Endothelial cell (in vitro differentiated cells): ENCODE measurements at regions not wholly inside any gene's neighbourhood (a gene's known extent, or its start where the extent isn't known, plus 50 kb on each side); places are given as distances from the start of the nearest gene placed in this dataset.

ENCODE experiments used
- DNase-seq: peaks from one replicate; pipeline ENCODE4 v3.0.0; 2021; ENCODE audit warnings: low spot score
- H3K27ac Mint-ChIP-seq: one replicate; pipeline ENCODE4 v1.8.0; 2021; ENCODE audit warnings: mixed read lengths, inconsistent platforms; ENCODE audit not compliant: unreplicated experiment
- H3K27me3 Mint-ChIP-seq: one replicate; pipeline ENCODE4 v1.8.0; 2021; ENCODE audit warnings: mild to moderate bottlenecking, moderate library complexity, mixed read lengths, inconsistent platforms; ENCODE audit not compliant: unreplicated experiment
- H3K36me3 Mint-ChIP-seq: one replicate; pipeline ENCODE4 v1.8.0; 2021; ENCODE audit warnings: mild to moderate bottlenecking, low read depth, mixed read lengths, inconsistent platforms; ENCODE audit not compliant: unreplicated experiment
- H3K4me1 Mint-ChIP-seq: one replicate; pipeline ENCODE4 v1.8.0; 2021; ENCODE audit warnings: mild to moderate bottlenecking, mixed read lengths, inconsistent platforms; ENCODE audit not compliant: unreplicated experiment
- H3K4me3 Mint-ChIP-seq: one replicate; pipeline ENCODE4 v1.8.0; 2021; ENCODE audit warnings: mild to moderate bottlenecking, mixed read lengths, inconsistent platforms; ENCODE audit not compliant: unreplicated experiment
- H3K9me3 Mint-ChIP-seq: one replicate; pipeline ENCODE4 v1.8.0; 2021; ENCODE audit warnings: mixed read lengths, inconsistent platforms; ENCODE audit not compliant: unreplicated experiment
- TF ChIP-seq, protein P1 (sequence below): fragments of 200-600 bp; sonication (generic); IDR thresholded peaks from one replicate; pipeline ENCODE4 v1.5.0; 2021; ENCODE audit warnings: antibody characterized with exemption; ENCODE audit not compliant: unreplicated experiment

- Mint-ChIP-seq H3K4me3 (no peak overlapping the region), H3K27me3 (no peaks in the 10 kb centered on the region), H3K36me3 (no peaks in the 10 kb centered on the region), H3K9me3 (no peaks in the 10 kb centered on the region), H3K27ac (no peak overlapping the region), H3K4me1 (no peaks in the 10 kb centered on the region)
- DNase-seq: no peak
- TF ChIP-seq, protein P1, sequence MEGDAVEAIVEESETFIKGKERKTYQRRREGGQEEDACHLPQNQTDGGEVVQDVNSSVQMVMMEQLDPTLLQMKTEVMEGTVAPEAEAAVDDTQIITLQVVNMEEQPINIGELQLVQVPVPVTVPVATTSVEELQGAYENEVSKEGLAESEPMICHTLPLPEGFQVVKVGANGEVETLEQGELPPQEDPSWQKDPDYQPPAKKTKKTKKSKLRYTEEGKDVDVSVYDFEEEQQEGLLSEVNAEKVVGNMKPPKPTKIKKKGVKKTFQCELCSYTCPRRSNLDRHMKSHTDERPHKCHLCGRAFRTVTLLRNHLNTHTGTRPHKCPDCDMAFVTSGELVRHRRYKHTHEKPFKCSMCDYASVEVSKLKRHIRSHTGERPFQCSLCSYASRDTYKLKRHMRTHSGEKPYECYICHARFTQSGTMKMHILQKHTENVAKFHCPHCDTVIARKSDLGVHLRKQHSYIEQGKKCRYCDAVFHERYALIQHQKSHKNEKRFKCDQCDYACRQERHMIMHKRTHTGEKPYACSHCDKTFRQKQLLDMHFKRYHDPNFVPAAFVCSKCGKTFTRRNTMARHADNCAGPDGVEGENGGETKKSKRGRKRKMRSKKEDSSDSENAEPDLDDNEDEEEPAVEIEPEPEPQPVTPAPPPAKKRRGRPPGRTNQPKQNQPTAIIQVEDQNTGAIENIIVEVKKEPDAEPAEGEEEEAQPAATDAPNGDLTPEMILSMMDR: no peak
These were observed 410.3 kb downstream of the CDH11 start for GRCh38 chr16:64711596-64711995.

GRCh38 chr16:64711026-64711425 is 410.8 kb downstream of the CDH11 start:
- H3K27ac Mint-ChIP-seq: no peak overlapping the region
- H3K4me3 Mint-ChIP-seq: no peak overlapping the region
- no peaks in the 10 kb centered on the region for H3K36me3 Mint-ChIP-seq
- DNase-seq: no peak
- H3K27me3 Mint-ChIP-seq: no peaks in the 10 kb centered on the region
- no peaks in the 10 kb centered on the region for H3K4me1 Mint-ChIP-seq
- H3K9me3 Mint-ChIP-seq: no peaks in the 10 kb centered on the region
- TF ChIP-seq, protein P1: no peak

GRCh38 chr16:64705443-64705842 is 416.4 kb downstream of the CDH11 start:
- no peak overlapping the region for H3K27ac Mint-ChIP-seq
- TF ChIP-seq, protein P1: no peak
- no peak overlapping the region for H3K4me3 Mint-ChIP-seq
- no peaks in the 10 kb centered on the region for H3K36me3 Mint-ChIP-seq
- no peak for DNase-seq
- H3K9me3 Mint-ChIP-seq: no peaks in the 10 kb centered on the region
- no peaks in the 10 kb centered on the region for H3K27me3 Mint-ChIP-seq
- no peaks in the 10 kb centered on the region for H3K4me1 Mint-ChIP-seq

GRCh38 chr16:64704386-64704785 is 417.5 kb downstream of the CDH11 start:
- Mint-ChIP-seq H3K4me3 (no peak overlapping the region), H3K27me3 (no peaks in the 10 kb centered on the region), H3K36me3 (no peaks in the 10 kb centered on the region), H3K4me1 (no peaks in the 10 kb centered on the region), H3K9me3 (no peaks in the 10 kb centered on the region), H3K27ac (no peak overlapping the region)
- TF ChIP-seq, protein P1: no peak
- no peak for DNase-seq

DNA sequence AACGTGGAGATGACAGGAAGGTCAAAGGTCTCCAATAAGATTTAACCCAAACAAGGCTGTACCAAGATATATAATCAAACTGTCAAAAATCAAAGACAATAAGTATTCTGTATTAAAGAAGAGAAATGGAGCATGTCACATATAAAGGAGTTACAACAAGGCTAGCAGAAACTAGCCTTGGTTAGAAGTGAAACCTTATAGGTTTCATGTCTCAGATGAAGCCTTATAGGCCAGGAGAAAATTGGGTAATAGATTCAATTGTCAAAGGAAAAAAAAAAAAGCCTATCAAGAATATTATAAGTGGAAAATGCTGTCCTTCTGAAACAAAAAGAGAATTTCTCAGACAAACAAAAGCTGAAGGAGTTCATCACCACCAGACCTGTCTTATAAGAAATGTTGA is 419.4 kb downstream of the CDH11 start:
- no peaks in the 10 kb centered on the region for H3K9me3 Mint-ChIP-seq
- no peaks in the 10 kb centered on the region for H3K4me1 Mint-ChIP-seq
- TF ChIP-seq, protein P1: no peak
- no peak for DNase-seq
- no peaks in the 10 kb centered on the region for H3K36me3 Mint-ChIP-seq
- H3K27me3 Mint-ChIP-seq: no peaks in the 10 kb centered on the region
- H3K4me3 Mint-ChIP-seq: no peak overlapping the region
- H3K27ac Mint-ChIP-seq: no peak overlapping the region
